Neural cell (in vitro differentiated cells): ENCODE measurements at regions not wholly inside any gene's neighbourhood (a gene's known extent, or its start where the extent isn't known, plus 50 kb on each side); places are given as distances from the start of the nearest gene placed in this dataset.
"Not testable (repeated sequence)": the region's sequence is repeated elsewhere in the genome, so short reads cannot be mapped to it uniquely, and the experiment has no call there.

Experiments
- H2AFZ ChIP-seq: fragments of 200-600, 300-800 bp; sonication (generic), shearing (Covaris generic); 2 replicates; pipeline ENCODE4 v1.6.0; 2014; ENCODE audit warnings: low read depth, mild to moderate bottlenecking, antibody characterized with exemption, low read length, moderate library complexity
- H3F3A ChIP-seq: fragments of 200-600 bp; shearing (Covaris generic); 2 replicates; pipeline ENCODE4 v1.6.1; 2016; ENCODE audit warnings: mild to moderate bottlenecking, moderate library complexity, mixed read lengths, antibody characterized with exemption, low read length; ENCODE audit not compliant: insufficient read depth, poor library complexity, severe bottlenecking
- H3K27ac ChIP-seq: fragments of 200-600, 300-800 bp; sonication (generic), shearing (Covaris generic); 2 replicates; pipeline ENCODE4 v1.5.1; 2014; ENCODE audit warnings: mild to moderate bottlenecking, low read length, moderate library complexity
- H3K27me3 ChIP-seq: fragments of 300-800, 200-600 bp; sonication (generic), shearing (Covaris generic); 2 replicates; pipeline ENCODE4 v1.6.0; 2014; ENCODE audit warnings: mild to moderate bottlenecking, low read depth, low read length, moderate library complexity; ENCODE audit not compliant: insufficient read depth
- H3K36me3 ChIP-seq: fragments of 300-800, 200-600 bp; sonication (generic), shearing (Covaris generic); 2 replicates; pipeline ENCODE4 v1.5.1; 2014; ENCODE audit warnings: mild to moderate bottlenecking, antibody characterized with exemption, low read length, moderate library complexity; ENCODE audit not compliant: insufficient read depth
- H3K4me2 ChIP-seq: fragments of 300-800, 200-600 bp; sonication (generic), shearing (Covaris generic); 2 replicates; pipeline ENCODE4 v1.6.0; 2014; ENCODE audit warnings: mild to moderate bottlenecking, low read length
- H3K4me3 ChIP-seq: fragments of 300-800, 200-600 bp; sonication (generic), shearing (Covaris generic); 2 replicates; pipeline ENCODE4 v1.5.1; 2014; ENCODE audit warnings: mild to moderate bottlenecking, low read length, moderate library complexity
- H3K79me2 ChIP-seq: fragments of 200-600 bp; shearing (Covaris generic); replicated peaks from 2 replicates; pipeline ENCODE4 v1.6.0; 2014; ENCODE audit warnings: mild to moderate bottlenecking, low read length, moderate library complexity; ENCODE audit not compliant: insufficient read depth
- H3K9ac ChIP-seq: fragments of 300-800, 200-600 bp; sonication (generic), shearing (Covaris generic); 2 replicates; pipeline ENCODE4 v1.6.1; 2016; ENCODE audit warnings: mild to moderate bottlenecking, low read length, mixed read lengths
- H3K9me2 ChIP-seq: fragments of 200-600 bp; shearing (Covaris generic); 2 replicates; pipeline ENCODE4 v1.6.1; 2016; ENCODE audit warnings: mild to moderate bottlenecking, low read length, mixed read lengths; ENCODE audit not compliant: insufficient read depth
- H3K9me3 ChIP-seq: fragments of 200-600, 300-800 bp; sonication (generic), shearing (Covaris generic); 2 replicates; pipeline ENCODE4 v1.6.1; 2016; ENCODE audit warnings: mild to moderate bottlenecking, mixed run types, low read length, moderate library complexity, mixed read lengths
- H4K20me1 ChIP-seq: fragments of 200-600 bp; shearing (Covaris generic); 2 replicates; pipeline ENCODE4 v1.6.1; 2016; ENCODE audit warnings: mild to moderate bottlenecking, mixed run types; ENCODE audit not compliant: insufficient read depth
- CTCF ChIP-seq: fragments of 450-650 bp; IDR thresholded peaks from 2 replicates; pipeline ENCODE4 v1.5.1; 2014; ENCODE audit warnings: antibody characterized with exemption, mild to moderate bottlenecking, moderate library complexity; ENCODE audit not compliant: poor library complexity, severe bottlenecking
- EP300 ChIP-seq: fragments of 450-650 bp; conservative IDR thresholded peaks from 2 replicates; pipeline ENCODE4 v1.6.1; 2014; ENCODE audit warnings: antibody characterized with exemption, mild to moderate bottlenecking, moderate library complexity; ENCODE audit not compliant: poor library complexity, severe bottlenecking
- EZH2 ChIP-seq: fragments of 200-600, 300-800 bp; shearing (Covaris generic), sonication (generic); IDR thresholded peaks from 2 replicates; pipeline ENCODE4 v1.6.1; 2014; ENCODE audit warnings: antibody characterized with exemption, low read length, borderline replicate concordance, mild to moderate bottlenecking; ENCODE audit not compliant: insufficient read depth, poor library complexity, severe bottlenecking
- MXI1 ChIP-seq: fragments of 450-650 bp; conservative IDR thresholded peaks from 2 replicates; pipeline ENCODE4 v1.6.1; 2014; ENCODE audit warnings: antibody characterized with exemption, mild to moderate bottlenecking; ENCODE audit not compliant: poor library complexity, severe bottlenecking
- POLR2AphosphoS5 ChIP-seq: IDR thresholded peaks from 2 replicates; pipeline ENCODE4 v1.6.1; 2012
- RAD21 ChIP-seq: fragments of 450-650 bp; conservative IDR thresholded peaks from 2 replicates; pipeline ENCODE4 v1.6.1; 2014; ENCODE audit warnings: antibody characterized with exemption, mild to moderate bottlenecking, moderate library complexity
- REST ChIP-seq: IDR thresholded peaks from 2 replicates; pipeline ENCODE4 v1.6.1; 2012; ENCODE audit warnings: borderline replicate concordance
- SMC3 ChIP-seq: fragments of 450-650 bp; conservative IDR thresholded peaks from 2 replicates; pipeline ENCODE4 v1.6.1; 2014; ENCODE audit warnings: antibody characterized with exemption, mild to moderate bottlenecking, moderate library complexity; ENCODE audit not compliant: poor library complexity
- TAF1 ChIP-seq: IDR thresholded peaks from 2 replicates; pipeline ENCODE4 v1.6.1; 2012; ENCODE audit warnings: low read depth

GRCh38 chr4:91688413-91688812 lies 615.4 kb upstream of the GRID2 start:
- Histone ChIP-seq H3K27me3 (no peaks in the 10 kb centered on the region), H2AFZ (no peak overlapping the region), H3K9me2 (no peaks in the 10 kb centered on the region), H3K4me3 (no peak overlapping the region), H3K9me3 (no peaks in the 10 kb centered on the region), H3F3A (no peaks in the 10 kb centered on the region), H3K36me3 (no peaks in the 10 kb centered on the region), H3K4me2 (no peak overlapping the region), H4K20me1 (no peaks in the 10 kb centered on the region), H3K27ac (no peak overlapping the region), H3K9ac (no peak overlapping the region), H3K79me2 (no peaks in the 10 kb centered on the region)
- TF ChIP-seq EZH2 (no peak), POLR2AphosphoS5 (no peak), MXI1 (no peak)

GRCh38 chr4:91699691-91700090 lies 604.1 kb upstream of the GRID2 start:
- not testable (repeated sequence) for H3K9ac ChIP-seq, H3K4me3 ChIP-seq, H3K27ac ChIP-seq, H3K9me2 ChIP-seq, H4K20me1 ChIP-seq, H3K4me2 ChIP-seq, H3F3A ChIP-seq, H3K27me3 ChIP-seq, H2AFZ ChIP-seq, H3K36me3 ChIP-seq, H3K9me3 ChIP-seq, H3K79me2 ChIP-seq

- no peak for TF ChIP-seq REST
- TF ChIP-seq MXI1, result no peak
- no peak for TF ChIP-seq EP300
- TF ChIP-seq POLR2AphosphoS5, result no peak
- TF ChIP-seq EZH2, result no peak
- no peak for TF ChIP-seq CTCF
- TF ChIP-seq SMC3, result no peak
- no peak for TF ChIP-seq TAF1
- no peak for TF ChIP-seq RAD21
- H3K27ac ChIP-seq, result no peak overlapping the region
- H3K9ac ChIP-seq, result no peak overlapping the region
- no peaks in the 10 kb centered on the region for H3K27me3 ChIP-seq
- H3K9me2 ChIP-seq, result no peaks in the 10 kb centered on the region
- H3K4me2 ChIP-seq, result no peak overlapping the region
- no peaks in the 10 kb centered on the region for H3F3A ChIP-seq
- H3K79me2 ChIP-seq, result no peaks in the 10 kb centered on the region
- H4K20me1 ChIP-seq, result no peaks in the 10 kb centered on the region
- no peaks in the 10 kb centered on the region for H3K36me3 ChIP-seq
- no peaks in the 10 kb centered on the region for H3K9me3 ChIP-seq
- H3K4me3 ChIP-seq, result no peak overlapping the region
- H2AFZ ChIP-seq, result no peak overlapping the region
Observed at GRCh38 chr4:91729851-91730250, 573.9 kb upstream of the GRID2 start.
